HEK293 (cell line): ENCODE measurements at regions not wholly inside any gene's neighbourhood (a gene's known extent, or its start where the extent isn't known, plus 50 kb on each side); places are given as distances from the start of the nearest gene placed in this dataset.
"Not testable (repeated sequence)": the region's sequence is repeated elsewhere in the genome, so short reads cannot be mapped to it uniquely, and the experiment has no call there.

Experiments used
- CTCF ChIP-seq: fragments of 450-650 bp; formaldehyde crosslinking; IDR thresholded peaks from 2 replicates; pipeline ENCODE4 v1.5.1; 2016; ENCODE audit warnings: missing biosample characterization, missing genetic modification characterization
- SALL2 ChIP-seq: fragments of 450-650 bp; formaldehyde crosslinking; IDR thresholded peaks from 2 replicates; pipeline ENCODE4 v1.5.0; 2017; ENCODE audit warnings: missing biosample characterization, mild to moderate bottlenecking, missing genetic modification characterization, borderline replicate concordance
- ZBTB48 ChIP-seq: fragments of 450-650 bp; formaldehyde crosslinking; IDR thresholded peaks from 2 replicates; pipeline ENCODE4 v1.5.1; 2016; ENCODE audit warnings: missing biosample characterization, missing genetic modification characterization
- ZNF416 ChIP-seq: fragments of 450-650 bp; formaldehyde crosslinking; IDR thresholded peaks from 2 replicates; pipeline ENCODE4 v1.5.1; 2016; ENCODE audit warnings: missing biosample characterization, missing genetic modification characterization
- ZNF449 ChIP-seq: fragments of 450-650 bp; formaldehyde crosslinking; IDR thresholded peaks from 2 replicates; pipeline ENCODE4 v1.5.1; 2017; ENCODE audit warnings: missing biosample characterization, mild to moderate bottlenecking, missing genetic modification characterization, moderate library complexity
- ZNF518A ChIP-seq: fragments of 450-650 bp; formaldehyde crosslinking; conservative IDR thresholded peaks from 2 replicates; pipeline ENCODE4 v1.5.1; 2016; ENCODE audit warnings: low read depth, missing biosample characterization, missing genetic modification characterization

GRCh38 chr2:95693071-95693846 is 101.5 kb downstream of the TRIM43 start:
- TF ChIP-seq ZNF518A (tag by site-specific recombination); CTCF (tag by site-specific recombination); SALL2; ZNF416 (tag by site-specific recombination); ZNF449 (tag by site-specific recombination); ZBTB48: not testable (repeated sequence)
